ENCODE measurements at regions not wholly inside any gene's neighbourhood (a gene's known extent, or its start where the extent isn't known, plus 50 kb on each side); places are given as distances from the start of the nearest gene placed in this dataset.

- CTCF ChIA-PET: interaction anchor here (1.0 kb wide), 1 partner anchor 9 kb away, joined by 3 read pairs; no protein-coding TSS in a partner anchor
- Histone ChIP-seq H3K4me2 (ENCODE audit: insufficient read depth, low read length) (no peak overlapping the region), H3K4me1 (ENCODE audit: control insufficient read depth, extremely low read depth, insufficient read depth, low read length) (peaks cover 10% of the 10 kb centered on the region)
Observed at GRCh38 chr7:18402488-18403183, 92.9 kb upstream of the HDAC9 start.

More at GRCh38 chr7:18402488-18403183, 92.9 kb upstream of the HDAC9 start:
- intact Hi-C loops (cut with micrococcal nuclease) (no loop called here), dilution Hi-C loops (cut with MboI; ENCODE audit: extremely low pct_ligation_motif_present, low sequenced_read_pairs) (no loop called here)
- POLR2A ChIA-PET: no interaction called here
- Histone ChIP-seq H3K27ac (ENCODE audit: insufficient read depth, low read depth, low read length) (no peak overlapping the region), H3K27me3 (ENCODE audit: control insufficient read depth in 2 of 2, insufficient read depth in 2 of 2, low read length in 2 of 2) (no peaks in the 10 kb centered on the region), H3K4me3 (replicated peaks in 1 of 3; ENCODE audit: insufficient read depth in 1 of 3, low read depth in 1 of 3, low read length in 3 of 3) (no peak overlapping the region), H3K36me3 (ENCODE audit: control insufficient read depth in 2 of 2, extremely low read depth in 1 of 2, insufficient read depth in 2 of 2, low read length in 2 of 2) (no peaks in the 10 kb centered on the region), H3K9me1 (replicated peaks; ENCODE audit: control insufficient read depth, extremely low read depth, insufficient read depth, low read length) (no peaks in the 10 kb centered on the region), H3K79me2 (ENCODE audit: control insufficient read depth, insufficient read depth, low read length) (no peaks in the 10 kb centered on the region), H3K9me3 (replicated peaks; ENCODE audit: control insufficient read depth, insufficient read depth, low read length) (no peaks in the 10 kb centered on the region), H4K20me1 (replicated peaks; ENCODE audit: control insufficient read depth, extremely low read depth, insufficient read depth, low read length) (no peaks in the 10 kb centered on the region), H2AFZ (ENCODE audit: low read depth, low read length) (no peak overlapping the region), H3K9ac (replicated peaks; ENCODE audit: extremely low read depth, insufficient read depth, low read length) (no peak overlapping the region)
- BruUV-seq (replicated peaks): no TSS peak
- FAIRE-seq (no peak), DNase-seq (ENCODE audit: low read depth, low spot score) (no peak)
- TF ChIP-seq POLR2A (IDR thresholded peaks at IDR 0.05; ENCODE audit: low read depth, low read length) (no peak), GATA2 (IDR thresholded peaks at IDR 0.05; ENCODE audit: insufficient read depth, insufficient read length, low read depth, low read length) (no peak), MYC (IDR thresholded peaks at IDR 0.05; ENCODE audit: low read depth, low read length) (no peak), EZH2 (IDR thresholded peaks at IDR 0.05; ENCODE audit: borderline replicate concordance, low read depth, low read length, severe bottlenecking) (no peak), JUN (IDR thresholded peaks at IDR 0.05; ENCODE audit: borderline replicate concordance, insufficient read depth, insufficient read length, low read depth) (no peak), FOS (IDR thresholded peaks at IDR 0.05; ENCODE audit: borderline replicate concordance, insufficient read depth, low read length) (no peak), POLR2AphosphoS5 (IDR thresholded peaks at IDR 0.05; ENCODE audit: insufficient read depth, low read depth, low read length) (no peak), CTCF (IDR thresholded peaks at IDR 0.05; ENCODE audit: extremely low read depth in 1 of 2, insufficient read depth in 1 of 2, low read depth in 1 of 2, low read length in 2 of 2) (no peak), MAX (IDR thresholded peaks at IDR 0.05; ENCODE audit: insufficient read depth, insufficient read length) (no peak)

Measured in endothelial cell of umbilical vein (primary cell).